ENCODE measurements at regions not wholly inside any gene's neighbourhood (a gene's known extent, or its start where the extent isn't known, plus 50 kb on each side); places are given as distances from the start of the nearest gene placed in this dataset.
A peak's percentile ranks its signal among the peaks of the same experiment; 100 is the strongest.

DNA sequence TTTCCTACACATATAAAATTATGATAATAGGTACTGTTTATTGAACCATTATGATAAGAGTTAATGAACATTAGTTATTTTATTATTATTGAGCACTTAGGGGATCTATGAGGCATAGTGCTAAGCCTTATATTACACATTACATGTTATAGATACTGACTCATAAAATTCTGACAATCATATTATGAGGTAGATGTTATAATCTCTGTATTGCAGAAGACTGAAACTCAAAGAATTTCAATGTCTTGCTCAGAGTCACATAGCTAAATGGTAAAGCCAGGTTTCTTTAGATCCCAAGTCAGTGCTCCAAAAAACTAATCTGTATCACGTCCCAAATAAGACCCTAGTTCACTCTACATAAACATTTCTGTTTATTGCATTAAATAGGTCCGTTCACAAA lies 207.2 kb upstream of the CNKSR2 start (continued):
- TF ChIP-seq CBX2 (IDR thresholded peaks at IDR 0.05; ENCODE audit: borderline replicate concordance, low read depth) = no peak
- no peak for TF ChIP-seq KDM1A (IDR thresholded peaks at IDR 0.05; ENCODE audit: low read depth)
- TF ChIP-seq, protein P1, sequence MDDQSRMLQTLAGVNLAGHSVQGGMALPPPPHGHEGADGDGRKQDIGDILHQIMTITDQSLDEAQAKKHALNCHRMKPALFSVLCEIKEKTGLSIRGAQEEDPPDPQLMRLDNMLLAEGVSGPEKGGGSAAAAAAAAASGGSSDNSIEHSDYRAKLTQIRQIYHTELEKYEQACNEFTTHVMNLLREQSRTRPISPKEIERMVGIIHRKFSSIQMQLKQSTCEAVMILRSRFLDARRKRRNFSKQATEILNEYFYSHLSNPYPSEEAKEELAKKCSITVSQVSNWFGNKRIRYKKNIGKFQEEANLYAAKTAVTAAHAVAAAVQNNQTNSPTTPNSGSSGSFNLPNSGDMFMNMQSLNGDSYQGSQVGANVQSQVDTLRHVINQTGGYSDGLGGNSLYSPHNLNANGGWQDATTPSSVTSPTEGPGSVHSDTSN (IDR thresholded peaks at IDR 0.05) = no peak

GRCh38 chrX:21167494-21167893 lies 206.7 kb upstream of the CNKSR2 start:
- H3K4me2 ChIP-seq = peak overlapping the region; percentile 64
- H3K4me3 ChIP-seq = no peak overlapping the region
- DNase-seq (ENCODE audit: low read depth in 1 of 2, low spot score in 1 of 2) = no peak
- peaks cover 35% of the 10 kb centered on the region for H3K4me1 ChIP-seq
- peak; percentile 56 for FAIRE-seq
- ChIA-PET CTCF (interaction anchor here (1.0 to 1.4 kb wide), 2 partner anchors 9 to 637 kb away, joined by 3 to 4 read pairs; no protein-coding TSS in a partner anchor), POLR2A (no interaction called here)
- peak in 1 of 2 experiments; percentile 56; a peak in 3 of 6 replicates for ATAC-seq
- WGBS (ENCODE audit: missing lambda C conversion rate) = 33% methylated on average over 1 of the region's 1 CpG
- peak overlapping the region; percentile 73 to 87 for H3K27ac ChIP-seq
- 0 out of 3 replicates have a peak, but pooled peaks cover 3% of the 10 kb centered on the region for H3K9me3 ChIP-seq
- TF ChIP-seq HOXA7 (CRISPR knock-in tag; IDR thresholded peaks at IDR 0.05) (no peak), RCOR1 (IDR thresholded peaks at IDR 0.05; ENCODE audit: low read depth, low read length) (no peak), MAZ (IDR thresholded peaks at IDR 0.05; ENCODE audit: borderline replicate concordance, low read depth, low read length) (no peak), HEYL (CRISPR knock-in tag; IDR thresholded peaks at IDR 0.05) (no peak), MYC (IDR thresholded peaks at IDR 0.05; ENCODE audit: borderline replicate concordance, low read length) (no peak), CBX2 (IDR thresholded peaks at IDR 0.05; ENCODE audit: borderline replicate concordance, low read depth) (no peak), FOSL2 (IDR thresholded peaks at IDR 0.05) (no peak), FOSL2 (CRISPR knock-in tag; IDR thresholded peaks at IDR 0.05) (no peak), CHD2 (IDR thresholded peaks at IDR 0.05; ENCODE audit: low read length, partially characterized antibody) (no peak), TFCP2L1 (CRISPR knock-in tag; IDR thresholded peaks at IDR 0.05) (no peak)

DNA sequence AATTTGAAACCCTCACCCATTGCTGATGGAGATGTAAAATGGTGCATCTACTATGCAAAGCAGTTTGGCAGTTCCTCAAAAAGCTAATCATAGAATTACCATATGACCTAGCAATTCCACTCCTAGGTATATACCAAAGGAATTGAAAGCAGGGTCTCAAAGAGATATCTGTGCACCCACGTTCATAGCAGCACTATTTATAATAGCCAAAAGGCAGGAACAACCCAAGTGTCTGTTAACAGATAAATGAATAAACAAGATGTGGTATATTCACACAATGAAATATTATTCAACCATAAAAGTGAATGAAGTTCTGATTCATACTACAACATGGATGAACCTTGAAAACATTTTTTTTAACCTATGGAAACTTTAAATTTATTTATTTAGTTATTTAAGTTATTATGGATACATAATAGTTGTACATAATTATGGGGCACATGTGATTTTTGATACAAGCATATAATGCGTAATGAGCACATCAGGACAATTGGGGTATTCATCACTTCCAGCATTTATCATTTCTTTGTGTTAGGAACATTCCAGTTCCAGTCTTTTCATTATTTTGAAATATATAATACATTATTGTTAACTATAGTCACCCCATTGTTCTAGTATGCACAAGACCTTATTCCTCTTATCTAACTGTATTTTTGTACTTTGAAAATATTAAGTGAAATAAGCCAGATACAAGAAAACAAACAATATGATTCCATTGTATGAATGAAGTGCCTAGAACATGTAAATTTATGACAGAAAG lies 205.6 kb upstream of the CNKSR2 start:
- 81% methylated on average over 2 of the region's 2 CpGs for WGBS (ENCODE audit: missing lambda C conversion rate)
- ChIA-PET CTCF (interaction anchor here (1.0 to 1.4 kb wide), 2 partner anchors 8 to 638 kb away, joined by 3 to 4 read pairs; no protein-coding TSS in a partner anchor), POLR2A (no interaction called here)
- Histone ChIP-seq H3K9me3 (0 out of 3 replicates have a peak, but pooled peaks cover 3% of the 10 kb centered on the region), H3K4me1 (peaks cover 35% of the 10 kb centered on the region), H3K4me3 (no peak overlapping the region), H3K4me2 (peak overlapping the region; percentile 64), H3K27ac (peak overlapping the region; percentile 73 to 87)
- ATAC-seq = no peak
- DNase-seq (ENCODE audit: low read depth in 1 of 2, low spot score in 1 of 2) = no peak
- FAIRE-seq = peak; percentile 95
- TF ChIP-seq HEYL (CRISPR knock-in tag; IDR thresholded peaks at IDR 0.05) (no peak), FOSL2 (IDR thresholded peaks at IDR 0.05) (no peak), FOSL2 (CRISPR knock-in tag; IDR thresholded peaks at IDR 0.05) (no peak), SREBF2 (IDR thresholded peaks at IDR 0.05) (no peak), REST (IDR thresholded peaks at IDR 0.05) (no peak), ESRRA (IDR thresholded peaks at IDR 0.05; ENCODE audit: borderline replicate concordance, low read length) (no peak), RNF2 (IDR thresholded peaks at IDR 0.05; ENCODE audit: borderline replicate concordance, low read depth) (no peak), POLR2AphosphoS2 (conservative IDR thresholded peaks at IDR 0.05; ENCODE audit: low read length) (no peak), ZFP36 (IDR thresholded peaks at IDR 0.05; ENCODE audit: borderline replicate concordance, partially characterized antibody) (no peak), ZC3H11A (IDR thresholded peaks at IDR 0.05) (no peak), HES2 (IDR thresholded peaks at IDR 0.05) (no peak), RCOR1 (IDR thresholded peaks at IDR 0.05; ENCODE audit: low read depth, low read length) (no peak)
- TF ChIP-seq, protein P2, sequence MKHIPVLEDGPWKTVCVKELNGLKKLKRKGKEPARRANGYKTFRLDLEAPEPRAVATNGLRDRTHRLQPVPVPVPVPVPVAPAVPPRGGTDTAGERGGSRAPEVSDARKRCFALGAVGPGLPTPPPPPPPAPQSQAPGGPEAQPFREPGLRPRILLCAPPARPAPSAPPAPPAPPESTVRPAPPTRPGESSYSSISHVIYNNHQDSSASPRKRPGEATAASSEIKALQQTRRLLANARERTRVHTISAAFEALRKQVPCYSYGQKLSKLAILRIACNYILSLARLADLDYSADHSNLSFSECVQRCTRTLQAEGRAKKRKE (CRISPR knock-in tag; IDR thresholded peaks at IDR 0.05; ENCODE audit: low read depth) = no peak
- TF ChIP-seq, protein P1 (IDR thresholded peaks at IDR 0.05) = no peak
- TF ChIP-seq, protein P3, sequence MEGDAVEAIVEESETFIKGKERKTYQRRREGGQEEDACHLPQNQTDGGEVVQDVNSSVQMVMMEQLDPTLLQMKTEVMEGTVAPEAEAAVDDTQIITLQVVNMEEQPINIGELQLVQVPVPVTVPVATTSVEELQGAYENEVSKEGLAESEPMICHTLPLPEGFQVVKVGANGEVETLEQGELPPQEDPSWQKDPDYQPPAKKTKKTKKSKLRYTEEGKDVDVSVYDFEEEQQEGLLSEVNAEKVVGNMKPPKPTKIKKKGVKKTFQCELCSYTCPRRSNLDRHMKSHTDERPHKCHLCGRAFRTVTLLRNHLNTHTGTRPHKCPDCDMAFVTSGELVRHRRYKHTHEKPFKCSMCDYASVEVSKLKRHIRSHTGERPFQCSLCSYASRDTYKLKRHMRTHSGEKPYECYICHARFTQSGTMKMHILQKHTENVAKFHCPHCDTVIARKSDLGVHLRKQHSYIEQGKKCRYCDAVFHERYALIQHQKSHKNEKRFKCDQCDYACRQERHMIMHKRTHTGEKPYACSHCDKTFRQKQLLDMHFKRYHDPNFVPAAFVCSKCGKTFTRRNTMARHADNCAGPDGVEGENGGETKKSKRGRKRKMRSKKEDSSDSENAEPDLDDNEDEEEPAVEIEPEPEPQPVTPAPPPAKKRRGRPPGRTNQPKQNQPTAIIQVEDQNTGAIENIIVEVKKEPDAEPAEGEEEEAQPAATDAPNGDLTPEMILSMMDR (IDR thresholded peaks at IDR 0.05) = no peak

All from A549 (cell line).